ENCODE measurements at regions not wholly inside any gene's neighbourhood (a gene's known extent, or its start where the extent isn't known, plus 50 kb on each side); places are given as distances from the start of the nearest gene placed in this dataset.

GRCh38 chr20:22430154-22430745, 154.1 kb downstream of the FOXA2 start (continued):
- TF ChIP-seq, protein P1, sequence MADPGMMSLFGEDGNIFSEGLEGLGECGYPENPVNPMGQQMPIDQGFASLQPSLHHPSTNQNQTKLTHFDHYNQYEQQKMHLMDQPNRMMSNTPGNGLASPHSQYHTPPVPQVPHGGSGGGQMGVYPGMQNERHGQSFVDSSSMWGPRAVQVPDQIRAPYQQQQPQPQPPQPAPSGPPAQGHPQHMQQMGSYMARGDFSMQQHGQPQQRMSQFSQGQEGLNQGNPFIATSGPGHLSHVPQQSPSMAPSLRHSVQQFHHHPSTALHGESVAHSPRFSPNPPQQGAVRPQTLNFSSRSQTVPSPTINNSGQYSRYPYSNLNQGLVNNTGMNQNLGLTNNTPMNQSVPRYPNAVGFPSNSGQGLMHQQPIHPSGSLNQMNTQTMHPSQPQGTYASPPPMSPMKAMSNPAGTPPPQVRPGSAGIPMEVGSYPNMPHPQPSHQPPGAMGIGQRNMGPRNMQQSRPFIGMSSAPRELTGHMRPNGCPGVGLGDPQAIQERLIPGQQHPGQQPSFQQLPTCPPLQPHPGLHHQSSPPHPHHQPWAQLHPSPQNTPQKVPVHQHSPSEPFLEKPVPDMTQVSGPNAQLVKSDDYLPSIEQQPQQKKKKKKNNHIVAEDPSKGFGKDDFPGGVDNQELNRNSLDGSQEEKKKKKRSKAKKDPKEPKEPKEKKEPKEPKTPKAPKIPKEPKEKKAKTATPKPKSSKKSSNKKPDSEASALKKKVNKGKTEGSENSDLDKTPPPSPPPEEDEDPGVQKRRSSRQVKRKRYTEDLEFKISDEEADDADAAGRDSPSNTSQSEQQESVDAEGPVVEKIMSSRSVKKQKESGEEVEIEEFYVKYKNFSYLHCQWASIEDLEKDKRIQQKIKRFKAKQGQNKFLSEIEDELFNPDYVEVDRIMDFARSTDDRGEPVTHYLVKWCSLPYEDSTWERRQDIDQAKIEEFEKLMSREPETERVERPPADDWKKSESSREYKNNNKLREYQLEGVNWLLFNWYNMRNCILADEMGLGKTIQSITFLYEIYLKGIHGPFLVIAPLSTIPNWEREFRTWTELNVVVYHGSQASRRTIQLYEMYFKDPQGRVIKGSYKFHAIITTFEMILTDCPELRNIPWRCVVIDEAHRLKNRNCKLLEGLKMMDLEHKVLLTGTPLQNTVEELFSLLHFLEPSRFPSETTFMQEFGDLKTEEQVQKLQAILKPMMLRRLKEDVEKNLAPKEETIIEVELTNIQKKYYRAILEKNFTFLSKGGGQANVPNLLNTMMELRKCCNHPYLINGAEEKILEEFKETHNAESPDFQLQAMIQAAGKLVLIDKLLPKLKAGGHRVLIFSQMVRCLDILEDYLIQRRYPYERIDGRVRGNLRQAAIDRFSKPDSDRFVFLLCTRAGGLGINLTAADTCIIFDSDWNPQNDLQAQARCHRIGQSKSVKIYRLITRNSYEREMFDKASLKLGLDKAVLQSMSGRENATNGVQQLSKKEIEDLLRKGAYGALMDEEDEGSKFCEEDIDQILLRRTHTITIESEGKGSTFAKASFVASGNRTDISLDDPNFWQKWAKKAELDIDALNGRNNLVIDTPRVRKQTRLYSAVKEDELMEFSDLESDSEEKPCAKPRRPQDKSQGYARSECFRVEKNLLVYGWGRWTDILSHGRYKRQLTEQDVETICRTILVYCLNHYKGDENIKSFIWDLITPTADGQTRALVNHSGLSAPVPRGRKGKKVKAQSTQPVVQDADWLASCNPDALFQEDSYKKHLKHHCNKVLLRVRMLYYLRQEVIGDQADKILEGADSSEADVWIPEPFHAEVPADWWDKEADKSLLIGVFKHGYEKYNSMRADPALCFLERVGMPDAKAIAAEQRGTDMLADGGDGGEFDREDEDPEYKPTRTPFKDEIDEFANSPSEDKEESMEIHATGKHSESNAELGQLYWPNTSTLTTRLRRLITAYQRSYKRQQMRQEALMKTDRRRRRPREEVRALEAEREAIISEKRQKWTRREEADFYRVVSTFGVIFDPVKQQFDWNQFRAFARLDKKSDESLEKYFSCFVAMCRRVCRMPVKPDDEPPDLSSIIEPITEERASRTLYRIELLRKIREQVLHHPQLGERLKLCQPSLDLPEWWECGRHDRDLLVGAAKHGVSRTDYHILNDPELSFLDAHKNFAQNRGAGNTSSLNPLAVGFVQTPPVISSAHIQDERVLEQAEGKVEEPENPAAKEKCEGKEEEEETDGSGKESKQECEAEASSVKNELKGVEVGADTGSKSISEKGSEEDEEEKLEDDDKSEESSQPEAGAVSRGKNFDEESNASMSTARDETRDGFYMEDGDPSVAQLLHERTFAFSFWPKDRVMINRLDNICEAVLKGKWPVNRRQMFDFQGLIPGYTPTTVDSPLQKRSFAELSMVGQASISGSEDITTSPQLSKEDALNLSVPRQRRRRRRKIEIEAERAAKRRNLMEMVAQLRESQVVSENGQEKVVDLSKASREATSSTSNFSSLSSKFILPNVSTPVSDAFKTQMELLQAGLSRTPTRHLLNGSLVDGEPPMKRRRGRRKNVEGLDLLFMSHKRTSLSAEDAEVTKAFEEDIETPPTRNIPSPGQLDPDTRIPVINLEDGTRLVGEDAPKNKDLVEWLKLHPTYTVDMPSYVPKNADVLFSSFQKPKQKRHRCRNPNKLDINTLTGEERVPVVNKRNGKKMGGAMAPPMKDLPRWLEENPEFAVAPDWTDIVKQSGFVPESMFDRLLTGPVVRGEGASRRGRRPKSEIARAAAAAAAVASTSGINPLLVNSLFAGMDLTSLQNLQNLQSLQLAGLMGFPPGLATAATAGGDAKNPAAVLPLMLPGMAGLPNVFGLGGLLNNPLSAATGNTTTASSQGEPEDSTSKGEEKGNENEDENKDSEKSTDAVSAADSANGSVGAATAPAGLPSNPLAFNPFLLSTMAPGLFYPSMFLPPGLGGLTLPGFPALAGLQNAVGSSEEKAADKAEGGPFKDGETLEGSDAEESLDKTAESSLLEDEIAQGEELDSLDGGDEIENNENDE (IDR thresholded peaks at IDR 0.05; ENCODE audit: insufficient replicate concordance, low read length): peak; percentile 26
- TF ChIP-seq YY1 (IDR thresholded peaks at IDR 0.05; ENCODE audit: low read depth, low read length) (0 out of 2 replicates have a peak, but pooled peaks have one; percentile 5), SIRT6 (IDR thresholded peaks at IDR 0.05; ENCODE audit: low read length) (no peak), SP1 (IDR thresholded peaks at IDR 0.05; ENCODE audit: low read depth, low read length) (0 out of 2 replicates have a peak, but pooled peaks have one; percentile 41), TCF12 (IDR thresholded peaks at IDR 0.05; ENCODE audit: low read depth, low read length) (0 out of 2 replicates have a peak, but pooled peaks have one; percentile 53), CREB1 (IDR thresholded peaks at IDR 0.05) (no peak), CTBP2 (IDR thresholded peaks at IDR 0.05; ENCODE audit: borderline replicate concordance, insufficient read depth, insufficient read length, low read length) (no peak), CBX8 (IDR thresholded peaks at IDR 0.05; ENCODE audit: borderline replicate concordance, low read depth, low read length) (no peak), GABPA (IDR thresholded peaks at IDR 0.05; ENCODE audit: borderline replicate concordance, insufficient read depth, low read length) (no peak)
- TF ChIP-seq, protein P2, sequence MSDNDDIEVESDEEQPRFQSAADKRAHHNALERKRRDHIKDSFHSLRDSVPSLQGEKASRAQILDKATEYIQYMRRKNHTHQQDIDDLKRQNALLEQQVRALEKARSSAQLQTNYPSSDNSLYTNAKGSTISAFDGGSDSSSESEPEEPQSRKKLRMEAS (IDR thresholded peaks at IDR 0.05): no peak

All from H1 (cell line).